H9 (cell line): ENCODE measurements at regions not wholly inside any gene's neighbourhood (a gene's known extent, or its start where the extent isn't known, plus 50 kb on each side); places are given as distances from the start of the nearest gene placed in this dataset.

Source experiments
- DNase-seq: peaks from one replicate; pipeline ENCODE4 v3.0.0-alpha.2; 2017
- H2AFZ ChIP-seq: one replicate; pipeline ENCODE4 v1.6.1; 2013; ENCODE audit warnings: mild to moderate bottlenecking, low read length, control low read depth, moderate library complexity
- H2AK5ac ChIP-seq: 2 replicates; pipeline ENCODE4 v1.6.1; 2013; ENCODE audit warnings: low read length, control low read depth, mixed read lengths; ENCODE audit not compliant: insufficient read length
- H2BK120ac ChIP-seq: one replicate; pipeline ENCODE4 v1.6.1; 2013; ENCODE audit warnings: low read depth, mild to moderate bottlenecking, low read length, control low read depth, inconsistent platforms; ENCODE audit not compliant: poor library complexity, severe bottlenecking
- H2BK12ac ChIP-seq: 2 replicates; pipeline ENCODE4 v1.6.1; 2013; ENCODE audit warnings: low read length, control low read depth, mixed read lengths, low read depth; ENCODE audit not compliant: insufficient read length
- H2BK15ac ChIP-seq: 2 replicates; pipeline ENCODE4 v1.6.1; 2013; ENCODE audit warnings: low read depth, low read length, control low read depth
- H2BK20ac ChIP-seq: one replicate; pipeline ENCODE4 v1.6.1; 2013; ENCODE audit warnings: low read depth, mild to moderate bottlenecking, low read length, control low read depth, inconsistent platforms; ENCODE audit not compliant: poor library complexity, severe bottlenecking
- H2BK5ac ChIP-seq: 2 replicates; pipeline ENCODE4 v1.6.1; 2013; ENCODE audit warnings: low read length, control low read depth, mixed read lengths; ENCODE audit not compliant: insufficient read length
- H3K14ac ChIP-seq: 2 replicates; pipeline ENCODE4 v1.6.1; 2013; ENCODE audit warnings: low read length, control low read depth; ENCODE audit not compliant: insufficient read depth
- H3K18ac ChIP-seq: 2 replicates; pipeline ENCODE4 v1.6.1; 2013; ENCODE audit warnings: low read depth, mild to moderate bottlenecking, mixed read lengths, low read length, control low read depth; ENCODE audit not compliant: insufficient read length
- H3K23ac ChIP-seq: 2 replicates; pipeline ENCODE4 v1.6.1; 2013; ENCODE audit warnings: low read length, control low read depth, mixed read lengths, low read depth; ENCODE audit not compliant: insufficient read length
- H3K23me2 ChIP-seq: 2 replicates; pipeline ENCODE4 v1.6.1; 2013; ENCODE audit warnings: low read depth, mild to moderate bottlenecking, mixed read lengths, low read length, control low read depth; ENCODE audit not compliant: insufficient read length, poor library complexity, severe bottlenecking
- H3K27ac ChIP-seq: 2 replicates; pipeline ENCODE4 v1.5.1; 2013; ENCODE audit warnings: low read length, control low read depth, mixed read lengths, low read depth; ENCODE audit not compliant: insufficient read length
- H3K27me3 ChIP-seq: 2 replicates; pipeline ENCODE4 v1.6.1; 2013; ENCODE audit warnings: low read length, control low read depth, inconsistent platforms; ENCODE audit not compliant: insufficient read depth
- H3K4ac ChIP-seq: 2 replicates; pipeline ENCODE4 v1.6.1; 2013; ENCODE audit warnings: low read depth, mild to moderate bottlenecking, control low read depth, inconsistent platforms, low read length, moderate library complexity
- H3K4me1 ChIP-seq: 2 replicates; pipeline ENCODE4 v1.6.1; 2013; ENCODE audit warnings: low read length, control low read depth, inconsistent platforms; ENCODE audit not compliant: insufficient read depth
- H3K4me2 ChIP-seq: 2 replicates; pipeline ENCODE4 v1.6.1; 2013; ENCODE audit warnings: low read length, control low read depth, mixed read lengths; ENCODE audit not compliant: insufficient read length, insufficient read depth
- H3K56ac ChIP-seq: 2 replicates; pipeline ENCODE4 v1.6.1; 2013; ENCODE audit warnings: low read depth, mild to moderate bottlenecking, mixed read lengths, low read length, control low read depth; ENCODE audit not compliant: insufficient read length
- H3K79me1 ChIP-seq: 2 replicates; pipeline ENCODE4 v1.6.1; 2013; ENCODE audit warnings: low read depth, mild to moderate bottlenecking, moderate library complexity, low read length, control low read depth, inconsistent platforms; ENCODE audit not compliant: insufficient read depth, poor library complexity, severe bottlenecking
- H3K79me2 ChIP-seq: 2 replicates; pipeline ENCODE4 v1.6.1; 2013; ENCODE audit warnings: low read length, control low read depth, inconsistent platforms; ENCODE audit not compliant: insufficient read depth
- H3K9ac ChIP-seq: 2 replicates; pipeline ENCODE4 v1.6.1; 2013; ENCODE audit warnings: low read length, control low read depth, mixed read lengths; ENCODE audit not compliant: insufficient read length; ENCODE audit errors: extremely low read depth
- H3K9me3 ChIP-seq: one replicate; pipeline ENCODE4 v1.6.1; 2013; ENCODE audit warnings: low read depth, low read length, inconsistent platforms; ENCODE audit not compliant: control insufficient read depth
- H3T11ph ChIP-seq: one replicate; pipeline ENCODE4 v1.6.1; 2013; ENCODE audit warnings: mild to moderate bottlenecking, low read length, control low read depth, inconsistent platforms
- H4K20me1 ChIP-seq: one replicate; pipeline ENCODE4 v1.6.1; 2013; ENCODE audit not compliant: control insufficient read depth, insufficient read length, insufficient read depth
- H4K5ac ChIP-seq: 2 replicates; pipeline ENCODE4 v1.6.1; 2013; ENCODE audit warnings: low read depth, mild to moderate bottlenecking, mixed read lengths, low read length, control low read depth; ENCODE audit not compliant: insufficient read length
- H4K8ac ChIP-seq: replicated peaks from 2 replicates; pipeline ENCODE4 v1.6.1; 2013; ENCODE audit warnings: low read length, control low read depth, mixed read lengths, low read depth; ENCODE audit not compliant: insufficient read length
- H4K91ac ChIP-seq: 2 replicates; pipeline ENCODE4 v1.6.1; 2013; ENCODE audit warnings: low read depth, mild to moderate bottlenecking, moderate library complexity, mixed read lengths, low read length, control low read depth; ENCODE audit not compliant: insufficient read length
- H3K27ac Mint-ChIP-seq, 3 experiments: 2 replicates in 2 of 3; 3 replicates in 1 of 3; pipeline ENCODE4 v1.8.0; 2020 to 2021; ENCODE audit warnings: mixed read lengths in 3 of 3, mild to moderate bottlenecking in 1 of 3, moderate library complexity in 1 of 3
- H3K27me3 Mint-ChIP-seq: 2 replicates; pipeline ENCODE4 v1.8.0; 2021; ENCODE audit warnings: low read depth, mild to moderate bottlenecking, moderate library complexity, mixed read lengths
- H3K36me3 Mint-ChIP-seq, 3 experiments: 2 replicates in 2 of 3; 3 replicates in 1 of 3; pipeline ENCODE4 v1.8.0; 2020 to 2021; ENCODE audit warnings: low read depth in 3 of 3, mixed read lengths in 3 of 3; ENCODE audit not compliant: insufficient read depth in 1 of 3
- H3K4me1 Mint-ChIP-seq, 2 experiments: 2 replicates each; pipeline ENCODE4 v1.8.0; 2020; ENCODE audit warnings: mixed read lengths in 2 of 2
- H3K4me3 Mint-ChIP-seq, 2 experiments: 2 replicates in 1 of 2; 3 replicates in 1 of 2; pipeline ENCODE4 v1.8.0; 2020 to 2021; ENCODE audit warnings: mild to moderate bottlenecking in 2 of 2, mixed read lengths in 2 of 2, moderate library complexity in 1 of 2
- H3K9me3 Mint-ChIP-seq, 2 experiments: 2 replicates in 1 of 2; 3 replicates in 1 of 2; pipeline ENCODE4 v1.8.0; 2020; ENCODE audit warnings: mild to moderate bottlenecking in 2 of 2, mixed read lengths in 2 of 2, moderate library complexity in 1 of 2
- WGBS: extraction: QIAGEN DNeasy Blood & Tissue Kit; methylation state at CpG from one replicate; pipeline ENCODE4 v1.1.7; 2013; ENCODE audit warnings: missing lambda C conversion rate, low lambda C conversion rate, mixed read lengths; ENCODE audit not compliant: insufficient read length; ENCODE audit errors: extremely low coverage; 5-methylcytosine and 5-hydroxymethylcytosine counted together
- TF ChIP-seq, protein P1 (sequence below): fragments of 200-600 bp; sonication (generic); conservative IDR thresholded peaks from 3 replicates; pipeline ENCODE4 v1.8.0; 2021; ENCODE audit warnings: antibody characterized with exemption, mild to moderate bottlenecking

DNA sequence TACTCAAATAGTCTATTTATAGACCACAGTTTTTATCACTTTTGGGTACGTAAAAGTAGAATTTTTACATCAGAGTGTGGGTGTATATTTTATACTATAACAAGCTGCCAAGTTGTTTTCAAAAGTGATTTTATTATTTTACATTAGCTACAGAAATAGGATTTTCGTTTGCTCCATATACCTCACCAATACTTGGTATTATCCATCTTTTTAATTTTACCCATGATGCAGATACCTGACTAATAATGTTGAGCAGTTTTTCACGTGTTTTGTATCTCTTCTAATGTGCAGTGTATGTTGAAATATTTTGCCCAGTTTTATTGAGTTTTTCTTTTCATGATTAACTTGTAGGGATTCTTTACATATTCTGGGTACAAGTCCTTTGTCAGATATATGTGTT, 379.8 kb downstream of the MATN1 start:
- Histone ChIP-seq H4K8ac (no peak overlapping the region), H4K20me1 (no peaks in the 10 kb centered on the region), H3K27me3 (no peaks in the 10 kb centered on the region), H4K5ac (no peak overlapping the region), H3K9me3 (no peaks in the 10 kb centered on the region), H2BK12ac (no peak overlapping the region), H2AK5ac (no peak overlapping the region), H3K79me2 (no peaks in the 10 kb centered on the region), H3T11ph (no peak overlapping the region), H4K91ac (no peak overlapping the region), H3K27ac (no peak overlapping the region), H3K4me2 (no peak overlapping the region), H2BK120ac (no peak overlapping the region), H3K56ac (no peak overlapping the region), H3K4me1 (no peaks in the 10 kb centered on the region), H2AFZ (no peak overlapping the region), H3K14ac (no peak overlapping the region), H3K4ac (no peak overlapping the region), H3K9ac (no peak overlapping the region), H2BK15ac (no peak overlapping the region), H3K79me1 (no peaks in the 10 kb centered on the region), H3K23me2 (no peaks in the 10 kb centered on the region), H3K23ac (no peak overlapping the region), H2BK20ac (no peak overlapping the region), H3K18ac (no peak overlapping the region), H2BK5ac (no peak overlapping the region)
- Mint-ChIP-seq H3K4me3 (no peak overlapping the region), H3K36me3 (peaks cover 0 to 5% (median 3%) of the 10 kb centered on the region in 3 experiments; a peak in 1 of 7 replicates), H3K4me1 (peaks cover 14 to 15% of the 10 kb centered on the region in 2 experiments), H3K9me3 (peaks cover 8 to 11% of the 10 kb centered on the region in 2 experiments), H3K27me3 (peaks cover 4% of the 10 kb centered on the region; the same call in 1 of the 2 replicates), H3K27ac (no peak overlapping the region)
- TF ChIP-seq, protein P1, sequence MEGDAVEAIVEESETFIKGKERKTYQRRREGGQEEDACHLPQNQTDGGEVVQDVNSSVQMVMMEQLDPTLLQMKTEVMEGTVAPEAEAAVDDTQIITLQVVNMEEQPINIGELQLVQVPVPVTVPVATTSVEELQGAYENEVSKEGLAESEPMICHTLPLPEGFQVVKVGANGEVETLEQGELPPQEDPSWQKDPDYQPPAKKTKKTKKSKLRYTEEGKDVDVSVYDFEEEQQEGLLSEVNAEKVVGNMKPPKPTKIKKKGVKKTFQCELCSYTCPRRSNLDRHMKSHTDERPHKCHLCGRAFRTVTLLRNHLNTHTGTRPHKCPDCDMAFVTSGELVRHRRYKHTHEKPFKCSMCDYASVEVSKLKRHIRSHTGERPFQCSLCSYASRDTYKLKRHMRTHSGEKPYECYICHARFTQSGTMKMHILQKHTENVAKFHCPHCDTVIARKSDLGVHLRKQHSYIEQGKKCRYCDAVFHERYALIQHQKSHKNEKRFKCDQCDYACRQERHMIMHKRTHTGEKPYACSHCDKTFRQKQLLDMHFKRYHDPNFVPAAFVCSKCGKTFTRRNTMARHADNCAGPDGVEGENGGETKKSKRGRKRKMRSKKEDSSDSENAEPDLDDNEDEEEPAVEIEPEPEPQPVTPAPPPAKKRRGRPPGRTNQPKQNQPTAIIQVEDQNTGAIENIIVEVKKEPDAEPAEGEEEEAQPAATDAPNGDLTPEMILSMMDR, result no peak
- no CpG with 5 or more reads among the region's 3 CpGs for WGBS
- no peak for DNase-seq
